Smooth muscle cell (in vitro differentiated cells): ENCODE measurements at regions not wholly inside any gene's neighbourhood (a gene's known extent, or its start where the extent isn't known, plus 50 kb on each side); places are given as distances from the start of the nearest gene placed in this dataset.
A peak's percentile ranks its signal among the peaks of the same experiment; 100 is the strongest.

Experiments used
- DNase-seq: peaks from one replicate; lab custom pipeline; 2025; ENCODE audit not compliant: unreplicated experiment; lab: John Stamatoyannopoulos, UW
- H2AFZ ChIP-seq: fragments of 200-600 bp; sonication (generic); 2 replicates; pipeline ENCODE4 v1.6.0; 2016; ENCODE audit warnings: antibody characterized with exemption, low read depth, mild to moderate bottlenecking
- H3F3A ChIP-seq: fragments of 200-600 bp; sonication (generic); 2 replicates; pipeline ENCODE4 v1.6.0; 2017; ENCODE audit warnings: antibody characterized with exemption, low read depth
- H3K27ac ChIP-seq: fragments of 200-600 bp; sonication (generic); 2 replicates; pipeline ENCODE4 v1.5.1; 2016; ENCODE audit warnings: low read depth, mild to moderate bottlenecking
- H3K27me3 ChIP-seq: fragments of 200-600 bp; sonication (generic); 2 replicates; pipeline ENCODE4 v1.6.1; 2016; ENCODE audit warnings: low read depth, mild to moderate bottlenecking
- H3K36me3 ChIP-seq: fragments of 200-600 bp; sonication (generic); 2 replicates; pipeline ENCODE4 v1.5.1; 2016; ENCODE audit warnings: low read depth
- H3K4me1 ChIP-seq: fragments of 200-600 bp; sonication (generic); 2 replicates; pipeline ENCODE4 v1.5.1; 2016; ENCODE audit warnings: low read depth
- H3K4me2 ChIP-seq: fragments of 200-600 bp; sonication (generic); 2 replicates; pipeline ENCODE4 v1.6.0; 2016; ENCODE audit warnings: mild to moderate bottlenecking
- H3K4me3 ChIP-seq: fragments of 200-600 bp; sonication (generic); 2 replicates; pipeline ENCODE4 v1.5.1; 2016; ENCODE audit warnings: mild to moderate bottlenecking
- H3K79me2 ChIP-seq: fragments of 200-600 bp; sonication (generic); 2 replicates; pipeline ENCODE4 v1.6.0; 2016; ENCODE audit warnings: low read depth, mild to moderate bottlenecking
- H3K9ac ChIP-seq: fragments of 200-600 bp; sonication (generic); 2 replicates; pipeline ENCODE4 v1.6.0; 2016; ENCODE audit warnings: low read depth
- H3K9me3 ChIP-seq: fragments of 200-600 bp; sonication (generic); replicated peaks from 2 replicates; pipeline ENCODE4 v1.5.1; 2016; ENCODE audit warnings: low read depth
- H4K20me1 ChIP-seq: fragments of 200-600 bp; sonication (generic); 2 replicates; pipeline ENCODE4 v1.6.0; 2016; ENCODE audit warnings: low read depth
- WGBS: methylation state at CpG from one replicate; pipeline ENCODE4 v1.1.7; 2016; ENCODE audit warnings: low lambda C conversion rate; 5-methylcytosine and 5-hydroxymethylcytosine counted together
- TF ChIP-seq, protein P1 (sequence below): fragments of 200-600 bp; sonication (generic); IDR thresholded peaks from 2 replicates; pipeline ENCODE4 v1.5.1; 2017; ENCODE audit warnings: borderline replicate concordance, mild to moderate bottlenecking, antibody characterized with exemption; ENCODE audit not compliant: insufficient read depth, poor library complexity, severe bottlenecking

DNA sequence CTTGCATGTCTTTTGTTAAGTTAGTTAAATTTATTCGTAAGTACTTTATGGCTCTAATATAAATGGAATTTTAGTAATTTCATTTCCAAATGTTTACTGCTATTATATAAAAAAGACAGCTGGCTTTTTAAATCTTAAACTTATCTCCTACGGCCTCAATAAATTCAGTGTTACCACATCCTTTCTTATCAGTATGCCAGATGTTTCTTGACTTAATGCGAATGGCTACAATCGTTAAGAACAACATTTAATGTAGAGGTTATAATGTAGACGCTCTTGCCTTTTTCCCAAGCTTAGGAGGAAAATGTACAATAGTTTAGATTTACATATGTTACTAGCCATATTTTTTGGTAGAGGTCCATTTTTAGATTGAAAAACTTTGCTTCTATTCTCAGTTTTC, 659.4 kb downstream of the TENT5A start:
- no peak overlapping the region for H3K4me2 ChIP-seq
- WGBS: 22% methylated on average over 5 of the region's 5 CpGs
- no peaks in the 10 kb centered on the region for H3K79me2 ChIP-seq
- TF ChIP-seq, protein P1, sequence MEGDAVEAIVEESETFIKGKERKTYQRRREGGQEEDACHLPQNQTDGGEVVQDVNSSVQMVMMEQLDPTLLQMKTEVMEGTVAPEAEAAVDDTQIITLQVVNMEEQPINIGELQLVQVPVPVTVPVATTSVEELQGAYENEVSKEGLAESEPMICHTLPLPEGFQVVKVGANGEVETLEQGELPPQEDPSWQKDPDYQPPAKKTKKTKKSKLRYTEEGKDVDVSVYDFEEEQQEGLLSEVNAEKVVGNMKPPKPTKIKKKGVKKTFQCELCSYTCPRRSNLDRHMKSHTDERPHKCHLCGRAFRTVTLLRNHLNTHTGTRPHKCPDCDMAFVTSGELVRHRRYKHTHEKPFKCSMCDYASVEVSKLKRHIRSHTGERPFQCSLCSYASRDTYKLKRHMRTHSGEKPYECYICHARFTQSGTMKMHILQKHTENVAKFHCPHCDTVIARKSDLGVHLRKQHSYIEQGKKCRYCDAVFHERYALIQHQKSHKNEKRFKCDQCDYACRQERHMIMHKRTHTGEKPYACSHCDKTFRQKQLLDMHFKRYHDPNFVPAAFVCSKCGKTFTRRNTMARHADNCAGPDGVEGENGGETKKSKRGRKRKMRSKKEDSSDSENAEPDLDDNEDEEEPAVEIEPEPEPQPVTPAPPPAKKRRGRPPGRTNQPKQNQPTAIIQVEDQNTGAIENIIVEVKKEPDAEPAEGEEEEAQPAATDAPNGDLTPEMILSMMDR: no peak
- H3F3A ChIP-seq: no peaks in the 10 kb centered on the region
- no peak for DNase-seq
- no peaks in the 10 kb centered on the region for H3K4me1 ChIP-seq
- no peaks in the 10 kb centered on the region for H4K20me1 ChIP-seq
- H2AFZ ChIP-seq: peak overlapping the region; percentile 57
- no peaks in the 10 kb centered on the region for H3K36me3 ChIP-seq
- H3K9me3 ChIP-seq: no peaks in the 10 kb centered on the region
- no peak overlapping the region for H3K9ac ChIP-seq
- H3K27me3 ChIP-seq: no peaks in the 10 kb centered on the region
- H3K4me3 ChIP-seq: no peak overlapping the region
- H3K27ac ChIP-seq: peak overlapping the region; percentile 0

DNA sequence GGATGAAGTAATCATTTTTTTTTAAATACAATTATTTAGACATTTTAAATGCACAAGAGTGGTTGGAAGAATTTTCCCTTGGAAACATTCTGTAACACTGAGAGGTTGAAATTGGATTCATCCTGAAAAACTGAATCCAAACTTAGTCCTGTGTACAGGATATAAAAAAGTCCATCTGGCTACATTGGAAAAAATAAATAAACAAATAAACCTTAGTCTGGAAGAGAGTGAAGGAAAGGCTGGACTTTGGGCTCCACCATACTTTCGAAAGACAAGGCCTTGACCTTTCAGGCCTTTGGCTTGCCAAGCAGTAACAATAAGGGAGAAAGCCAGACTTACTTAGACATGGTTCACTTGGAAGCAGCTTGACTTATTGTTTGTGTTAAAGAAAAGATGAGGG, 664.3 kb downstream of the TENT5A start:
- 100% methylated on average over 1 of the region's 1 CpG for WGBS
- Histone ChIP-seq H4K20me1 (no peaks in the 10 kb centered on the region), H3K79me2 (no peaks in the 10 kb centered on the region), H3K4me3 (no peak overlapping the region), H3K36me3 (no peaks in the 10 kb centered on the region), H3K4me2 (no peak overlapping the region), H3F3A (no peaks in the 10 kb centered on the region), H3K4me1 (no peaks in the 10 kb centered on the region), H2AFZ (no peak overlapping the region), H3K27ac (no peak overlapping the region), H3K9me3 (no peaks in the 10 kb centered on the region), H3K9ac (no peak overlapping the region), H3K27me3 (no peaks in the 10 kb centered on the region)
- TF ChIP-seq, protein P1: no peak
- DNase-seq: no peak

DNA sequence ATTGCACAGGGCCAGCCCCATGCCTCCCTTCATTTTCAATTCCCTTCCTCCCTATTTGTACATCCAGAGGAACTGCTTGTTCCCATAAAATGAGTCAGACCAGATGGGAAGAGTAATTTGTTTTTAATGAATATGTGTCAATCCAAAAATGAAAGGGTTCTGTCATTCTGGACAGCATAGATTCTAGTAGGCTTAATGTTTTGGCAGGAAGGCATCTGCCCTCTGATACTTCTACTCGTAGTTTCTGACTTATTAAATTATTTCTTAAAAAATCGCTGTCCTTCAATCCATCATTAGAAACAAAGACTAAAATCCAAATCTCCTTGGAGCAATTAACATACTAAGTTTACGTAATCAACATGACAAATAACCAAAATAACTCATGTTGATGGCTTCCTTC, 665.5 kb downstream of the TENT5A start:
- H3K27ac ChIP-seq: no peak overlapping the region
- H2AFZ ChIP-seq: no peak overlapping the region
- no peaks in the 10 kb centered on the region for H3K79me2 ChIP-seq
- H3K4me1 ChIP-seq: no peaks in the 10 kb centered on the region
- WGBS: 83% methylated on average over 3 of the region's 3 CpGs
- TF ChIP-seq, protein P1: no peak
- H3K4me3 ChIP-seq: no peak overlapping the region
- no peak for DNase-seq
- no peak overlapping the region for H3K4me2 ChIP-seq
- no peak overlapping the region for H3K9ac ChIP-seq
- H3K36me3 ChIP-seq: no peaks in the 10 kb centered on the region
- no peaks in the 10 kb centered on the region for H3K9me3 ChIP-seq
- no peaks in the 10 kb centered on the region for H4K20me1 ChIP-seq
- no peaks in the 10 kb centered on the region for H3F3A ChIP-seq
- H3K27me3 ChIP-seq: no peaks in the 10 kb centered on the region

DNA sequence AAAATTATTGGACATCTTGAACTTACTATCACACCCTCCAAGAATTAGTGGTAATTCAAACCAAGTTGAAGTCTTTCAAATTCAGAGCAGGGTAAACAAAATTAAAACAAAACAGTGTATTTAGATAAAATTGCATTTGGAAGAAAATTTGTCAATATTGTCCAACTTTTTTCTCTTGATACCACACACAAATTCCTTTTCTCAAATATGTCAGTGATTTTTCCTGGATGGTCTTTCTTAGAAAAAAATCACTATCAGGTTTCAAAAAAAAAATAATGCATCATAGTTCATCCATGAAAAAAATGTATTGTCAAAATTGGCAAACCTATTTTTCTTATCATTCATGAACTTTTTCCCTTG, 667.1 kb downstream of the TENT5A start:
- H4K20me1 ChIP-seq: no peaks in the 10 kb centered on the region
- H3K4me2 ChIP-seq: no peak overlapping the region
- H3K79me2 ChIP-seq: no peaks in the 10 kb centered on the region
- H3K27ac ChIP-seq: no peak overlapping the region
- H3F3A ChIP-seq: no peaks in the 10 kb centered on the region
- DNase-seq: no peak
- no peaks in the 10 kb centered on the region for H3K27me3 ChIP-seq
- no peak overlapping the region for H3K9ac ChIP-seq
- no peaks in the 10 kb centered on the region for H3K36me3 ChIP-seq
- no peak overlapping the region for H2AFZ ChIP-seq
- H3K4me3 ChIP-seq: no peak overlapping the region
- TF ChIP-seq, protein P1: no peak
- no peaks in the 10 kb centered on the region for H3K4me1 ChIP-seq
- H3K9me3 ChIP-seq: no peaks in the 10 kb centered on the region
